Breast epithelium (tissue), 3 donors: ENCODE measurements at regions not wholly inside any gene's neighbourhood (a gene's known extent, or its start where the extent isn't known, plus 50 kb on each side); places are given as distances from the start of the nearest gene placed in this dataset.

Source experiments
- POLR2A ChIP-seq: fragments of 450-650 bp; IDR thresholded peaks from one replicate; pipeline ENCODE4 v1.6.1; 2016; ENCODE audit warnings: antibody characterized with exemption, mild to moderate bottlenecking, moderate library complexity
- TF ChIP-seq, protein P1 (sequence below), 3 donors: fragments of 450-650 bp; IDR thresholded peaks; one replicate each; pipeline ENCODE4 v1.5.1; 2016 to 2017; ENCODE audit warnings: antibody characterized with exemption in 3 of 3, mild to moderate bottlenecking in 3 of 3, moderate library complexity in 3 of 3

DNA sequence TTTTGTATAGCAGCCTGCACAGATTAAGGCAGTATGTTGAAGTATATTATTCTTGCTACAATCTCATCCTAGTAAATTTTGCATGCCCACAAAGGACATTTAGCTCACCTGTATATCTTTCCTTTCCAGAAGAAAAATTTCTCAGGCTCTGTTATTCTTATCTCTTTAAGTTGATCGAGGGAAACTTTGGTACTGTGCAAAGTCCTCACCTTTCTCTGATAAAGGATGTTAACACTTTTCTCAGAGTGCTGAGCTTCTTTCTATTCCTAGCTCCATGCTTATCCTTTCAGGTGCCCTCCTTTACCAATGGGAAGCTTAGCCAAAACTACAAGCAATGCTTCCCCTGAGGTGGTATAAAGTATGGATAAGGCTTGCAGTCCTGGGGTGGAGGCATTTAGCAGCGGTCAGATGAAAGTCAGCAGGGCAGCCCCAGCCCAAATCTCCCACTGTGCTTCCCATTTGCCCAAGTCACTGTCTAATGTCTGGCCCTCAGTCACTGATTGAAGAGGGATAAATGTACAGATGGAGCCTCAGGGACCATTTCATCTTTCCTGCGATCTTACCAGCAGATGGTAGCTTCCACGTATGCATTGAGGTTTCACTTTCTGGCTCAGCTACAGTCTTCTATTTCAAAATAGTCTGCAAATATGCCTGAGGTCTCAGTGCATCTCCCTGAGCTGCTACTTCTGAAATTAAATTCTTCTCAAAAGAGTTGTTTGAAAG lies 127.8 kb upstream of the P2RY1 start:
- TF ChIP-seq POLR2A: no peak
- TF ChIP-seq, protein P1, sequence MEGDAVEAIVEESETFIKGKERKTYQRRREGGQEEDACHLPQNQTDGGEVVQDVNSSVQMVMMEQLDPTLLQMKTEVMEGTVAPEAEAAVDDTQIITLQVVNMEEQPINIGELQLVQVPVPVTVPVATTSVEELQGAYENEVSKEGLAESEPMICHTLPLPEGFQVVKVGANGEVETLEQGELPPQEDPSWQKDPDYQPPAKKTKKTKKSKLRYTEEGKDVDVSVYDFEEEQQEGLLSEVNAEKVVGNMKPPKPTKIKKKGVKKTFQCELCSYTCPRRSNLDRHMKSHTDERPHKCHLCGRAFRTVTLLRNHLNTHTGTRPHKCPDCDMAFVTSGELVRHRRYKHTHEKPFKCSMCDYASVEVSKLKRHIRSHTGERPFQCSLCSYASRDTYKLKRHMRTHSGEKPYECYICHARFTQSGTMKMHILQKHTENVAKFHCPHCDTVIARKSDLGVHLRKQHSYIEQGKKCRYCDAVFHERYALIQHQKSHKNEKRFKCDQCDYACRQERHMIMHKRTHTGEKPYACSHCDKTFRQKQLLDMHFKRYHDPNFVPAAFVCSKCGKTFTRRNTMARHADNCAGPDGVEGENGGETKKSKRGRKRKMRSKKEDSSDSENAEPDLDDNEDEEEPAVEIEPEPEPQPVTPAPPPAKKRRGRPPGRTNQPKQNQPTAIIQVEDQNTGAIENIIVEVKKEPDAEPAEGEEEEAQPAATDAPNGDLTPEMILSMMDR (IDR thresholded peaks at IDR 0.05): no peak
